Stimulated activated naive CD4-positive, alpha-beta T cell treated with Interleukin-2 at 50 U/mL for 16 hours (primary cell): ENCODE measurements at regions not wholly inside any gene's neighbourhood (a gene's known extent, or its start where the extent isn't known, plus 50 kb on each side); places are given as distances from the start of the nearest gene placed in this dataset.
"Not testable (repeated sequence)": the region's sequence is repeated elsewhere in the genome, so short reads cannot be mapped to it uniquely, and the experiment has no call there.

Source experiments
- DNase-seq: peaks from one replicate; lab custom pipeline; 2025; lab: John Stamatoyannopoulos, UW

GRCh38 chr5:155116456-155117251, 103.1 kb downstream of the KIF4B start:
- no peak for DNase-seq

DNA sequence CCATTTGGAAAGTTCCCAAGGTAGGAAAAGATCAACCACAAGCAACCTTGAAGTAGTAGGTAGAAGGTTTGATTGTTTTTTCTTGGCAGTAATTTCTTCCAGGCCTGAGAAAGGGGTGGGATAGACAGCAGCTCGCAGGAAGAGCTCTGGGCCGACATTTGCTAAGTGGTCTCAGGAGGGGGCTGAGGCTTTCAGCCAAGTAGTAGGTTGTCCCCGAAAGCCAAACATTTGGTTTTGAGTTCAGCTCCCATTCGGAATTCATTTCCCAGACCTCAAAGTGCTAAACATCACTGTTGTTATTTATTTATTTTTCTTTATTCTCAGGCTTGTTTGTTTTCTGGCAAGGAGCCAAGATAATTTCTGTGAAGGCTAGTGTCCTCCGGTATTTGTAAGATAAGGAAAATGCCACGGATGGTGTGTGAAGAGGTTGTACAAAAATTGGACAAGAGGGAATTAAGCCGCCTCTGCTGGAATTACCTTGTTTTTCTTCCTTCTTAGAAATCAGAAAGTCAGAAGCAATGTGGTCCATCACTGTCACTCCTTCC, 112.1 kb downstream of the KIF4B start:
- no peak for DNase-seq

DNA sequence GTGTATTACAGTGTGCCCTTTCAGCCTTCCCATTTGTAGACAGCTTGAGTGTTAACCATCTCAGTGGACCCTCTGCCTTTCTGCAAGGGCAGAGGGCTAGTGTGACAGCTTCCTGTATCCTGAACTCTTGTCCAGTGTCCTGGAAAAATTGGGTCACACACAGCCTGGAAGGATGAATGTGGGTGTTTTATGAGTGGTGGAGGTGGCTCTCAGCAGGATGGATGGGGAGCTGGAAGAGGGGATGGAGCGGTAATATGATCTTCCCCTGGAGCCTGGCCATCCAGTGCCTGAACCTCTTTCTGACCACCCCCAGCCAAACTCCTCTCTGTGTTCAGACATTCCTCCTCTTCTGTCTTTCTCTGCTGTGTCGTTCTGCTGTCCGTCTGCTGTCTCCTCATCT, 113.0 kb downstream of the KIF4B start:
- DNase-seq, result no peak

DNA sequence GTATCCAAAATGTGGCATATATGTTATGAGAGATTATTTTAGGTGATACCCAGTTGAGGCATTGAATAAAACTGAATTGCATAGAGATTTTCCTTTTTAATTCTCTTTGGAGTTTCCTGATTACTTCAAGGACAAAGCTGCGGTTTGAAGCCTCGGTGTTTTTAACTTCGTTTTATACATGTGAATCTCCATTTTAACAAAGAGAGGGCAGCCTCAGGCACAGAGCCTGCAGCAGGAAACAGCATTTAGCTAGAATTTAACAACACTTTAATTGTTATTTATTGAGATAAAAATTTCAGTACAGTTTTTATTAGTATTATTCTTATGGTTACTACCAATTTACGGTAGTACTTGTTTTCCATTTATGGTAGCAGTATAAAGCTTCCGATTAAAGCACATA, 114.0 kb downstream of the KIF4B start:
- DNase-seq, result no peak

DNA sequence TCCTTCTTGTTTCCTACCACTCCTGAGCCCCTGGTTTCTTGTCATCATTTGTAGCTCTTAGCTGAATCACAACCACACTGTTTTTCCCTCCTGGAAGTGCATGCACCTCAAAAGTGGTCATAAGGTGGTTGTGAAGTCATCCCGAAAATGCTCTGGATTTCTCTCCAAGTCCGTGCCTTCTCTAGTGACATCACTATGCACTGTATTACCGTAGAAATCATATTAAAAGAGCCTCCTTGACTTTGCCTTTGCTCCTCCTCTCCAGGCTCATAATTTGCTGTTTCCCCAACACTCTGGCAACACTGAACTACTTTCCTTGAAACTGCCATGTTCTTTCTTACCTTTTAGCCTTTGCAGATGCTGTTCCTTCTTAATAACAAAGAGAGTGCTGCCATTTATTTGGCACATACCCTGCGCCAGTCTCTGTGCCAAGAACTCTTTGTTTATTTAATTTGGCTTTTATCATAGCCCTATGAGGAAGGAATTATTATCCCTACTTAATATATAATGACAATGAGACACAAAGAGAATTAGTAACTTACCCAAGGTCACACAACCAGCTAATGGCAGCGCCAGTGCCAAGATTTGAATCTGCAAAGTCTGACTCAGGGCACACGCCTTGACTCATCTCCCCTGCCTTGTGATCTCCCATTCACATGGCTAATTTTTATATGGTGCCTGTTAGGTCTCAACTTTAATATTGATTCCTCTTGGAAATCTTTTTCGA, 115.4 kb downstream of the KIF4B start:
- DNase-seq, result no peak

GRCh38 chr5:155129513-155129880, 115.9 kb downstream of the KIF4B start:
- no peak for DNase-seq

DNA sequence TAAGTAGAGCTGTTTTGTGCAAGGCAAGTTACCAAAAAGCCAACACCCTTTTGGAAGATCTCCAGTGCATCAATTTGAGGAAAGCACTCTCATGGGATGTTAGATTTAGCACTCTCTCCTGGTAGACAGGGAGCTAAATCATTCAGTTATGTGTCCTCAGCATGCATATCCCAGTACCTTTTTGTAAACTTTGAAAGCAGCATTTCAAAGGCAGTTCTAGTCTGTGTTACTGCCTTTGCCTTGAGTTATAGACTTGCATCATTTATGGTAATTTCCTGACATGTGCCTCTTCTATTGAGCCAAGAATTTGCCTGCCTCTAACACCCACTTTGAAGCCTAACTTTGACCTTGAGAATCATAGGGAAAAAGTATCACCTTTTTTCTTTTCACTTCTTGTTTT, 120.6 kb downstream of the KIF4B start:
- DNase-seq, result no peak

- DNase-seq, result no peak
Measured at GRCh38 chr5:155136216-155136850, 122.8 kb downstream of the KIF4B start.

GRCh38 chr5:155137683-155138082, 124.1 kb downstream of the KIF4B start:
- DNase-seq, result no peak

DNA sequence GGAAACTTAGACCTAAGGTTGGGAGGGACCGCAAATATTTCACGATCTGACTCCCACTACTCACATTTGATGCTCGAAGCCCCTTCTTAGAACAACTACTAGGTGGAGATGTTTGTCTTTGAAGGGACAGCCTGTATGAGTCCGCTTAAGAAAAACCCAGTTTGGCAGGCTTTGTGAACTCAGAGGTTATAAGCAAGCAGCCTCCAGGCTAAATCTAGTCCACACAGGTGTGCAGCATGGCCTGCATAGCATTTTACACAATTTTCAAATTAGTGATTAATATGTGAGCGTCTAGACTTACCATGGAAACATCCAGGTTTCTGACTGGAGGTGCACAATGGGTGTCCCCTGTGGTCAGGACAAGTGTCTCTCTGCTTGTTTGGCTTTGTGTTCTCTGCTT, 127.1 kb downstream of the KIF4B start:
- DNase-seq, result no peak

GRCh38 chr5:155144956-155145355, 131.4 kb downstream of the KIF4B start:
- DNase-seq, result no peak

- DNase-seq, result no peak
Measured at GRCh38 chr5:155147222-155147621, 133.7 kb downstream of the KIF4B start.

DNA sequence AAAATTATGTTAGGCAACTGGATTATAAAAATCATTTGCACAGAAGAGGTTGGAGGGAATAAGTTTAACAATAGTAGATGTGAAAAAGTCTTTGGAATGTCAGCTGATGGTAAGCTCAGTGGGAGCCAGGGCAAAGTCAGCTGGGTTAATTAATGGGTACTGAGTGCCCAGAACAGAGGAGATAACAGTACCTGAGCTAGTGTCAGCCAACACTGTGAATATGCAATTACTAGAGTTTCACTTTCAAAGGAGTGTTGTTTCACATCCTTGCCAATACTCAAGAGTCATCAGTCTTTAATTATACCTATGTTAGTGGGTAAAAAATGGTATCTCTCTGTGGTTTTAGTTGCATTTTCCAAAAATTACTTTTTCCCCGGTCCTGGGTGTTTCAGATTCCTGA, 135.1 kb downstream of the KIF4B start:
- DNase-seq, result no peak

DNA sequence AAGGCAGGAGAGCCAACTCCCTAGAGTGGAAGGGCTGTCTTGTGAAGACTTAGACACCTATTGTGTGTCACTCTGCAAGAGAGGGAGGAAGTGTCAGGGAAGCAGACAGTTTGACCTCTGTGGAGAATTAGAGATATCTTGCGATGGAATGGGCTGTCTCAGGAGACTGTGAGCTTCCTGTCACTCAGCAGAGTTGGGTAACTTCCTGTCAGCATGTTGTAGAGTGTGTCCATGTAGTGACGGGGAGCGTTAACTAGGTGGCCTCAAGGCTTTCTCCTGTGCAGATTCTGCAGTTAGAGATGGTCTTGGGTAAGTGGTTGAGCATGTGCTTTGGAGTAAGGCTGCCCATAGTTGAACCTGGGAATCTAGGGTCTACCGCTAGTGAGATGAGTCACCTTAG, 136.5 kb downstream of the KIF4B start:
- DNase-seq, result no peak

- no peak for DNase-seq
Measured at GRCh38 chr5:155154973-155155372, 141.4 kb downstream of the KIF4B start.

DNA sequence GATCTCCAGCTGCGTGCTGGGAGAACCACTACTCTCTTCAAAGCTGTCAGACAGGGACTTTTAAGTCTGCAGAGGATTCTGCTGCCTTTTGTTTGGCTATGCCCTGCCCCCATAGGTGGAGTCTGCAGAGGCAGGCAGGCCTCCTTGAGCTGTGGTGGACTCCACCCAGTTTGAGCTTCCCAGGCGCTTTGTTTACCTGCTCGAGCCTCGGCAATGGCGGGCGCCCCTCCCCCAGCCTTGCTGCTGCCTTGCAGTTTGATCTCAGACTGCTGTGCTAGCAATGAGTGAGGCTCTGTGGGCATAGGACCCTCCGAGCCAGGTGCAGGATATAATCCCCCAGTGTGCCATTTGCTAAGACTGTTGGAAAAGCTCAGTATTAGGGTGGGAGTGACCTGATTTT, 149.5 kb downstream of the KIF4B start:
- DNase-seq, result not testable (repeated sequence)

- DNase-seq, result no peak
Measured at GRCh38 chr5:155167736-155168135, 154.2 kb downstream of the KIF4B start.

DNA sequence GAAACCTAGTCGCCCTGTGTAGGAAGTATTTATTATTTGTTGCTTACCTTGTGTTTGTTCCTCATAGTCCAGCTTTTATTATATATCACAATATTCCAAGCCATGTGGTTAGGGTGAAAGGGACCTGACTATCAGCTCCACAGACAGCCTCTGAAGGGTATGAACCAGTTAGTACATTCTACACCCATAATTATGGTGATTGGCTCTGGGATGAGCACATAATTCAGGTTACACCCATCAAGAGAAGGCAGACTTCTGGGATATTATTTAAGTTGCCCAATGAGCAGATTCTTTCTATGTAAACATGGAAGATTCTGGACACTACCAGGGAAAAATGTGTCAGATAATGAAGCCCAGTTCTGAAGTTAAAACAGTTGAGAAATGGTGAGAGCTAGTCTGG, 168.0 kb downstream of the KIF4B start:
- DNase-seq, result no peak

GRCh38 chr5:155189476-155189875, 175.9 kb downstream of the KIF4B start:
- no peak for DNase-seq

DNA sequence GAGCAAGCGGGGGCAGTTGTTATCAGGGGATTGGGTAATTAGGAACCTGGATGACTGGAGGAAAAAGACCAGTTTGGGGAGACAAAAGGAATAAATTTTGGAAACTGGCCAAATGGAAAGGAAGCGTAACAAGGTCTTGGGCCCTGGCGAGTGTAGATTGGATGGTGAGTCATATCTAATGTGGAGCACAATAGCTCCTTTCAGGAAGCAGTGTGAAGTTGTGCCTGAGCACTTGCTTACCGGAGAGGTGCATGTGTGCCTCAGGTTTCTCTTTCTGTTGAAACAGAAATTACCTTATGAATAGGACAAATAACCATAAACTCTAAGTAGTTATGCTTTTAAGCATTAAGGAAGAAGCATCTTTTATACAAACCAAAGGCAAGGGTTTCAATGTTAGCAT, 176.4 kb downstream of the KIF4B start:
- no peak for DNase-seq

- no peak for DNase-seq
Measured at GRCh38 chr5:155193029-155193428, 179.5 kb downstream of the KIF4B start.

DNA sequence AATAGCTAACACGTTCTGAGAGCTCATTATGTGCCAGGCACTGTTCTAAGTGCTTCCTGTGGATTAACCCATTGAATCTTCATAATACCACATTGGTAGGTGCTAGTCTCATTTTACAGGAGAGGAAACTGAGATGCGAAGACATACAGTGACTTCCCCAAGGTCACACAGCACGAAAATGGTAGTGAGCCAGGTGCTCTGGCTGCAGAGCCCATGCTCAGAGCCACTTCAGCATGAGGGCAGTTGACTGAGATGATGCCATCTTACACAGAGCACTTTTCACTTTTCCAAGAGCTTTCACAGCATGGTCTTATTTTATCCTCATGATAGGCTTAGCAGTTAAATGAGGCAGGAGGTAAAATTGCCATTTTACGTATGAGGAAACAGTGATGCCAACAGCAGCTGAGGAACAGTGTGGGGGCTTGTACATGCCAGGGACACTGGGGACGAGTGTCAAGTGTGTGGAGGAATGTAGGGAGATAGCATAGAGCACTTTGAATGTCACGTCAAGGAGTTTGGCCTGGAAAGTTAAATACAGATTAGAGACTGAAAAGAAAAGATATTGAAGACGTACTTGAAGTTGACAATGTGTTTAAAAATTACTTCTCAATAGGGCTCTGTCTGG, 180.0 kb downstream of the KIF4B start:
- DNase-seq, result no peak
